ENCODE measurements at regions not wholly inside any gene's neighbourhood (a gene's known extent, or its start where the extent isn't known, plus 50 kb on each side); places are given as distances from the start of the nearest gene placed in this dataset.

- BruUV-seq (replicated peaks): no TSS peak
- Histone ChIP-seq H3K4me1 (ENCODE audit: control insufficient read depth, insufficient read depth, low read length) (no peaks in the 10 kb centered on the region), H3K36me3 (ENCODE audit: control insufficient read depth in 2 of 2, insufficient read depth in 2 of 2, low read length in 1 of 2) (no peaks in the 10 kb centered on the region), H3K4me3 (no peak overlapping the region), H3K27ac (ENCODE audit: control insufficient read depth, insufficient read depth) (no peak overlapping the region), H2AFZ (ENCODE audit: control insufficient read depth, low read depth, low read length) (no peak overlapping the region), H3K27me3 (replicated peaks in 1 of 2; ENCODE audit: control insufficient read depth in 2 of 2, insufficient read depth in 2 of 2, low read length in 1 of 2) (no peaks in the 10 kb centered on the region; a peak in 1 of 4 replicates), H3K4me2 (ENCODE audit: control insufficient read depth, insufficient read depth) (no peak overlapping the region), H3K9me3 (replicated peaks; ENCODE audit: control insufficient read depth, insufficient read depth, low read length) (no peaks in the 10 kb centered on the region), H3K79me2 (ENCODE audit: control insufficient read depth, insufficient read depth, low read length) (no peaks in the 10 kb centered on the region), H3K9ac (ENCODE audit: control insufficient read depth, insufficient read depth, low read length) (no peak overlapping the region), H4K20me1 (ENCODE audit: control insufficient read depth, insufficient read depth) (no peaks in the 10 kb centered on the region)
- RAD21 ChIA-PET (ENCODE audit: unreplicated experiment): no interaction called here
- in situ Hi-C loops (cut with MboI) (no loop called here), intact Hi-C loops (cut with micrococcal nuclease; ENCODE audit: unreplicated experiment) (loop anchor here (10.0 kb wide), 1 partner anchor 855 kb away; no protein-coding TSS in a partner anchor)
- ATAC-seq: no peak
- TF ChIP-seq NR2C1 (IDR thresholded peaks at IDR 0.05) (no peak), DPF2 (IDR thresholded peaks at IDR 0.05) (no peak), CBX3 (IDR thresholded peaks at IDR 0.05; ENCODE audit: borderline replicate concordance, low read depth) (no peak)
- no peak for FAIRE-seq
- POLR2A ChIA-PET: no interaction called here
- SMC1A ChIA-PET (ENCODE audit: uncharacterized antibody, unreplicated experiment): interaction anchor here (1.4 kb wide), 1 partner anchor 13 kb away, joined by 3 read pairs; no protein-coding TSS in a partner anchor
- CTCF ChIA-PET: interaction anchor here (0.9 to 1.6 kb wide), 2 partner anchors 8 to 10 kb away, joined by 4 read pairs; no protein-coding TSS in a partner anchor
- no peak for DNase-seq (ENCODE audit: low read depth, low spot score)
- WGBS (ENCODE audit: insufficient coverage, insufficient replicate concordance, low lambda C conversion rate, missing lambda C conversion rate): 5% methylated on average over 6 of the region's 6 CpGs
Measured at GRCh38 chr7:35529713-35530112, 165.2 kb downstream of the HERPUD2 start.

GRCh38 chr7:35528381-35528977 is 166.5 kb downstream of the HERPUD2 start:
- 29% methylated on average over 8 of the region's 8 CpGs for WGBS (ENCODE audit: insufficient coverage, insufficient replicate concordance, low lambda C conversion rate, missing lambda C conversion rate)
- no peak for DNase-seq (ENCODE audit: low read depth, low spot score)
- Histone ChIP-seq H4K20me1 (ENCODE audit: control insufficient read depth, insufficient read depth) (no peaks in the 10 kb centered on the region), H3K27me3 (replicated peaks in 1 of 2; ENCODE audit: control insufficient read depth in 2 of 2, insufficient read depth in 2 of 2, low read length in 1 of 2) (no peaks in the 10 kb centered on the region; a peak in 1 of 4 replicates), H3K4me3 (no peak overlapping the region), H3K9me3 (replicated peaks; ENCODE audit: control insufficient read depth, insufficient read depth, low read length) (no peaks in the 10 kb centered on the region), H3K9ac (ENCODE audit: control insufficient read depth, insufficient read depth, low read length) (no peak overlapping the region), H3K27ac (ENCODE audit: control insufficient read depth, insufficient read depth) (no peak overlapping the region), H3K4me1 (ENCODE audit: control insufficient read depth, insufficient read depth, low read length) (no peaks in the 10 kb centered on the region), H2AFZ (ENCODE audit: control insufficient read depth, low read depth, low read length) (no peak overlapping the region), H3K79me2 (ENCODE audit: control insufficient read depth, insufficient read depth, low read length) (no peaks in the 10 kb centered on the region), H3K36me3 (ENCODE audit: control insufficient read depth in 2 of 2, insufficient read depth in 2 of 2, low read length in 1 of 2) (no peaks in the 10 kb centered on the region), H3K4me2 (ENCODE audit: control insufficient read depth, insufficient read depth) (no peak overlapping the region)
- RAD21 ChIA-PET (ENCODE audit: unreplicated experiment): no interaction called here
- SMC1A ChIA-PET (ENCODE audit: uncharacterized antibody, unreplicated experiment): interaction anchor here (0.9 to 1.2 kb wide), 2 partner anchors 8 to 81 kb away, joined by 3 to 4 read pairs; no protein-coding TSS in a partner anchor
- no TSS peak for BruUV-seq (replicated peaks)
- intact Hi-C loops (cut with micrococcal nuclease; ENCODE audit: unreplicated experiment): no loop called here
- in situ Hi-C loops (cut with MboI): no loop called here
- no peak for FAIRE-seq
- CTCF ChIA-PET: interaction anchor here (0.9 to 1.6 kb wide), 3 partner anchors 8 to 96 kb away, joined by 3 to 4 read pairs (median 4); no protein-coding TSS in a partner anchor
- POLR2A ChIA-PET: no interaction called here
- ATAC-seq: no peak
- TF ChIP-seq RFX5 (IDR thresholded peaks at IDR 0.05; ENCODE audit: low read depth, low read length) (no peak), STAT3 (IDR thresholded peaks at IDR 0.05; ENCODE audit: low read depth, low read length) (no peak), EZH2 (IDR thresholded peaks at IDR 0.05; ENCODE audit: borderline replicate concordance, control insufficient read depth, low read depth, low read length) (no peak), CTCF (IDR thresholded peaks at IDR 0.05 in 2 of 3, conservative IDR thresholded peaks at IDR 0.05 in 1 of 3; ENCODE audit: control insufficient read depth in 2 of 3, extremely low read depth in 1 of 3, insufficient read depth in 1 of 3, low read depth in 3 of 3, low read length in 3 of 3) (no peak), SP1 (IDR thresholded peaks at IDR 0.05; ENCODE audit: low read depth, low read length) (no peak), PRDM15 (CRISPR knock-in tag; IDR thresholded peaks at IDR 0.05) (no peak), PAX8 (IDR thresholded peaks at IDR 0.05) (no peak), RAD21 (IDR thresholded peaks at IDR 0.05; ENCODE audit: insufficient read depth, low read depth, low read length) (no peak)

Data from GM12878 (cell line).